ENCODE measurements at regions not wholly inside any gene's neighbourhood (a gene's known extent, or its start where the extent isn't known, plus 50 kb on each side); places are given as distances from the start of the nearest gene placed in this dataset.

DNA sequence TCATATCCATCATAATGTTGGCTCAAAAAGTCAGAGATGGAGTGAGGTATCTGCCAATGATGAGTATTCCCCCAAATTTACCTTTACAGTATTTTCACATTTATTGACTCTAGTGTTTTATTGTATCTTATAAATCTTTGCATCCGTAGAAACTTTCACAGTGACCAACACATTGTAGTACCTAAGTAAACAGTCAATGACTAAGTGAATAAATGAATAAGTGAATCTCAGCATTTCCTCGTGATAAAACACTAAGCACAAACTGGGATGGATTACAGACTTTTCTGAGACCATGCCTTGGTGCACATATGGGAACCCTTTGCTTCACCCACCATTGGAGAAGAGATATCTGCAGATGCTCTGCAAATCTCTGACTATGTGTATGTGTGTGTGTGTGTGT lies 429.9 kb downstream of the NR4A2 start:
- Histone ChIP-seq H3K9me3 (replicated peaks; ENCODE audit: control insufficient read depth, insufficient read depth, low read length) (no peaks in the 10 kb centered on the region), H3K36me3 (ENCODE audit: control insufficient read depth in 2 of 2, extremely low read depth in 1 of 2, insufficient read depth in 2 of 2, low read length in 2 of 2) (no peaks in the 10 kb centered on the region), H3K27me3 (ENCODE audit: control insufficient read depth in 2 of 2, insufficient read depth in 2 of 2, low read length in 2 of 2) (no peaks in the 10 kb centered on the region), H2AFZ (ENCODE audit: low read depth, low read length) (no peak overlapping the region), H3K4me3 (replicated peaks in 1 of 3; ENCODE audit: insufficient read depth in 1 of 3, low read depth in 1 of 3, low read length in 3 of 3) (no peak overlapping the region), H4K20me1 (replicated peaks; ENCODE audit: control insufficient read depth, extremely low read depth, insufficient read depth, low read length) (no peaks in the 10 kb centered on the region), H3K4me2 (ENCODE audit: insufficient read depth, low read length) (no peak overlapping the region), H3K79me2 (ENCODE audit: control insufficient read depth, insufficient read depth, low read length) (no peaks in the 10 kb centered on the region), H3K9me1 (replicated peaks; ENCODE audit: control insufficient read depth, extremely low read depth, insufficient read depth, low read length) (no peaks in the 10 kb centered on the region), H3K9ac (replicated peaks; ENCODE audit: extremely low read depth, insufficient read depth, low read length) (no peak overlapping the region), H3K4me1 (ENCODE audit: control insufficient read depth, extremely low read depth, insufficient read depth, low read length) (no peaks in the 10 kb centered on the region), H3K27ac (ENCODE audit: insufficient read depth, low read depth, low read length) (no peak overlapping the region)
- no peak for TF ChIP-seq POLR2A (IDR thresholded peaks at IDR 0.05; ENCODE audit: low read depth, low read length)
- no peak for TF ChIP-seq FOS (IDR thresholded peaks at IDR 0.05; ENCODE audit: borderline replicate concordance, insufficient read depth, low read length)
- TF ChIP-seq POLR2AphosphoS5 (IDR thresholded peaks at IDR 0.05; ENCODE audit: insufficient read depth, low read depth, low read length) = no peak
- no peak for TF ChIP-seq GATA2 (IDR thresholded peaks at IDR 0.05; ENCODE audit: insufficient read depth, insufficient read length, low read depth, low read length)
- TF ChIP-seq MYC (IDR thresholded peaks at IDR 0.05; ENCODE audit: low read depth, low read length) = no peak
- no peak for TF ChIP-seq EZH2 (IDR thresholded peaks at IDR 0.05; ENCODE audit: borderline replicate concordance, low read depth, low read length, severe bottlenecking)
- TF ChIP-seq MAX (IDR thresholded peaks at IDR 0.05; ENCODE audit: insufficient read depth, insufficient read length) = no peak
- TF ChIP-seq JUN (IDR thresholded peaks at IDR 0.05; ENCODE audit: borderline replicate concordance, insufficient read depth, insufficient read length, low read depth) = no peak
- no peak for TF ChIP-seq CTCF (IDR thresholded peaks at IDR 0.05; ENCODE audit: extremely low read depth in 1 of 2, insufficient read depth in 1 of 2, low read depth in 1 of 2, low read length in 2 of 2)
- ChIA-PET POLR2A (no interaction called here), CTCF (no interaction called here)
- no TSS peak for BruUV-seq (replicated peaks)
- no peak for FAIRE-seq
- intact Hi-C loops (cut with micrococcal nuclease) = no loop called here
- dilution Hi-C loops (cut with MboI; ENCODE audit: extremely low pct_ligation_motif_present, low sequenced_read_pairs) = no loop called here
- DNase-seq (ENCODE audit: low read depth, low spot score) = no peak
